ENCODE measurements at regions not wholly inside any gene's neighbourhood (a gene's known extent, or its start where the extent isn't known, plus 50 kb on each side); places are given as distances from the start of the nearest gene placed in this dataset.
"Not testable (repeated sequence)": the region's sequence is repeated elsewhere in the genome, so short reads cannot be mapped to it uniquely, and the experiment has no call there.

GRCh38 chr9:79428422-79428821 is 143.3 kb upstream of the TLE4 start:
- TF ChIP-seq CTCF (IDR thresholded peaks at IDR 0.05; ENCODE audit: insufficient read depth, low read length), result no peak
- H3K4me3 ChIP-seq (ENCODE audit: low read depth, low read length), result no peak overlapping the region
- no peak for DNase-seq (ENCODE audit: low read depth)

DNA sequence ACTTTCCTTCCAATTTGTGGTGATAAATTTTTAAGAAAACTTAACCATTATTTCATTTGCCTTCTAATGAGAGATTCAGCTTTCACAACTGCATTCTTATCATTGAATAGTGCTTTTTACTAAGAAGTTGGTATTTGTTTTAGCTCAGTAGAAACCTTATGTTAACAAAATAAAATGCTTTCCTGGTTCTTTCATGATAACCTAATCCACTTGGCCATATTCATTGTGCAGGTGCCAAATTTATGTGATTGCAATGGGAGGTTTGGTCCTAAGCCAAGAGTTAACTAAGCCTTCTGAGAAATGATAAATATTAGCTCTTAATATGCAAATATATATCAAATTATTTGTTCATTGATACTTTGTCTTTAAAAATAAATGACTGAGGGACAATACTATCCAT is 141.1 kb upstream of the TLE4 start:
- no peak overlapping the region for H3K4me3 ChIP-seq (ENCODE audit: low read depth, low read length)
- DNase-seq (ENCODE audit: low read depth), result no peak
- no peak for TF ChIP-seq CTCF (IDR thresholded peaks at IDR 0.05; ENCODE audit: insufficient read depth, low read length)

DNA sequence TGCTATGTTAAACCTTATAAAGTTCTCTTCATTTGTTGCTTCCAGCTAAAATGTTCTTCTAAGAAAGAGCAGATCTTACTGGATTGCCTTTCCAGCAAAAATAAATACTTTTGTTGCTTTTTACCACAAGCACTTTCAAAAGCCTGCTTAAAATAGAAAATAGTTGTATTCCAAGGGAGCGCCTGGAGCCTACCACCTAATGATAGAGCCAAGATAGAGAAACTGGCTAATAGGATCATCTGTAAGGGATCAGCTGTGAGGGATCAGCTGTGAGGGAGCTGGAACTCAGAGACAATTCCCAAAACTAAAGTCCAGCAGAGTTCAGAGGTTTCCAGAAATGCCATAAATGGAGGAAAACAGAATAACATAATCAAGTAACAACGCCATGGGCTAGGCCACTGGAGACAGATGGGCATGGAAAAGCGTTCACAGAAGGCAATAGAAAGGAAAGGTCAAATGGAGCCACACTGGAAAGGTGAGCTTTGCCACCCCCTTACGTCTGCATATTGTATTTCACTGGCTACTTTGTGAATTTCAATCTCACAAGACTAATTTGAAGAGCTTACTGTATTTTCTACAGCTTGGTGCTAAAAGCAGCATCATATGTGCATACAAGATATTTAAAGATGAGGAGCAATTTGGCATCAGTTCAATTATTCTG is 140.6 kb upstream of the TLE4 start:
- TF ChIP-seq CTCF (IDR thresholded peaks at IDR 0.05; ENCODE audit: insufficient read depth, low read length), result no peak
- H3K4me3 ChIP-seq (ENCODE audit: low read depth, low read length), result no peak overlapping the region
- no peak for DNase-seq (ENCODE audit: low read depth)

GRCh38 chr9:79432485-79432884 is 139.3 kb upstream of the TLE4 start:
- DNase-seq (ENCODE audit: low read depth), result no peak
- TF ChIP-seq CTCF (IDR thresholded peaks at IDR 0.05; ENCODE audit: insufficient read depth, low read length), result no peak
- no peak overlapping the region for H3K4me3 ChIP-seq (ENCODE audit: low read depth, low read length)

GRCh38 chr9:79433703-79434102 is 138.1 kb upstream of the TLE4 start:
- DNase-seq (ENCODE audit: low read depth), result no peak
- no peak for TF ChIP-seq CTCF (IDR thresholded peaks at IDR 0.05; ENCODE audit: insufficient read depth, low read length)

GRCh38 chr9:79439221-79439620 is 132.5 kb upstream of the TLE4 start:
- H3K4me3 ChIP-seq (ENCODE audit: low read depth, low read length), result not testable (repeated sequence)

More at GRCh38 chr9:79433703-79434102, 138.1 kb upstream of the TLE4 start:
- H3K4me3 ChIP-seq (ENCODE audit: low read depth, low read length), result no peak overlapping the region

DNA sequence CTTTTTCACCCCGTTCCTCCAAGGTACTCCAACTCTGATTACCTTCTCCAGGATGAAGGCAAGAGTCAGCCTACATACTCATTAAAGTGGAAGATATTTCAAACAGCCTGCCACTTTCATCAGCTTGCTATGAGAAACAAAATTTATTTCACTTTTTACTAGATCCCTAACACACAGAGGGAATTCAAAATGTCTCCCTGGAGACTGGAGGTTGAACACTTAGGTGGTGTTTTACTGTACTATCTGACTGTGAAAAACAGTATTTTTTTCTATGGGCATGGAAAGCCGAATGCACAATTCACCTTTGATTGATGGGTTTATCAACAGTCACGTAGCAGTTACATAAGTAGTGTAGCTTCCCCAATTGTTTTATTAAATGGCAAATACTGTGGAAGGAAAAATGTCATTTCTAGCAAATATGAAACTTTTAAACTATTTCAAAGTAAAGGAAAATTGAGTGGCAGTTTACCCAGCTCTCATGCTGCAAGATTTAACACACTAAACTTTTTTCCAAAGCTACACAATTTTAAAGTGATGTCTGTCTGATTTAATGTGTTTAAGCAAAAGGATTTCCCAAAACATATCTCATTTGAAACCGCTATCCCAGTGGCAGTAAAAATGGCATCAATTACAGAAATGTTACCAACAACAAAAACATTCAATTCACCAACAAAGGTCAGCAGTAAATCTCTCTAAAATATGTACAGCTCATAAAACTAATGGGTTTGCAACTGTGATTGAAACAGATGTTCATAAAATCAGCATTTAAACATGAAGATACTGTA is 125.0 kb upstream of the TLE4 start:
- no peak for TF ChIP-seq CTCF (IDR thresholded peaks at IDR 0.05; ENCODE audit: insufficient read depth, low read length)

More at GRCh38 chr9:79439221-79439620, 132.5 kb upstream of the TLE4 start:
- DNase-seq (ENCODE audit: low read depth), result not testable (repeated sequence)

More for the DNA sequence above, 125.0 kb upstream of the TLE4 start:
- DNase-seq (ENCODE audit: low read depth), result no peak
- H3K4me3 ChIP-seq (ENCODE audit: low read depth, low read length), result no peak overlapping the region

Measured in fibroblast of the aortic adventitia (primary cell).